Activated CD4-positive, alpha-beta T cell treated with anti-CD3 and anti-CD28 coated beads, Interleukin-2, Interleukin-6, amounts not matched to agents 100 ng/mL and 50 ng/mL, durations not matched to agents 16 hours and 8 hours (primary cell): ENCODE measurements at regions not wholly inside any gene's neighbourhood (a gene's known extent, or its start where the extent isn't known, plus 50 kb on each side); places are given as distances from the start of the nearest gene placed in this dataset.

ENCODE experiments used
- DNase-seq: peaks from one replicate; pipeline ENCODE4 v3.0.0-alpha.2; 2020

GRCh38 chr10:71159892-71160291 lies 52.5 kb upstream of the UNC5B start:
- no peak for DNase-seq

- peak; percentile 9 for DNase-seq
Measured at GRCh38 chr10:71161425-71161824, 50.9 kb upstream of the UNC5B start.
